ENCODE measurements at regions not wholly inside any gene's neighbourhood (a gene's known extent, or its start where the extent isn't known, plus 50 kb on each side); places are given as distances from the start of the nearest gene placed in this dataset.

GRCh38 chr6:134117409-134117808 lies 65.0 kb upstream of the SLC2A12 start:
- DNase-seq: peak; percentile 54

DNA sequence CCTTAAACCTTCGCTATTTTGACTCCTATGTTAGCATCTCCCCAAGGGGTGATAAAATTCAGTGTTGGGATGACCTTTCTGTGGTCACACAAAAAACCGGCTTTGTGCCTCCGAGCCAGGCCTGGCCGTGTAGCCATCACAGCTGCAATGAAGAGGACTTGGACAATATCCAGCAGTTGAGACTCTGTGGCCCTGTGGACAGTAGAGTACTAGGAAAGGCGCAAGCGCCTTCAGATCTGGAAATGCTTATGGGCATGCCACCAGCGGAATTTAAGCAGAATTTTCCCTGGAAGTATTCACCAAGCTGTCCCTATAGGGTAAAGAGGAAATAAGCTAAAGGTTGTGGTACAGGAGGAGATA lies 63.3 kb upstream of the SLC2A12 start:
- no peak for DNase-seq

DNA sequence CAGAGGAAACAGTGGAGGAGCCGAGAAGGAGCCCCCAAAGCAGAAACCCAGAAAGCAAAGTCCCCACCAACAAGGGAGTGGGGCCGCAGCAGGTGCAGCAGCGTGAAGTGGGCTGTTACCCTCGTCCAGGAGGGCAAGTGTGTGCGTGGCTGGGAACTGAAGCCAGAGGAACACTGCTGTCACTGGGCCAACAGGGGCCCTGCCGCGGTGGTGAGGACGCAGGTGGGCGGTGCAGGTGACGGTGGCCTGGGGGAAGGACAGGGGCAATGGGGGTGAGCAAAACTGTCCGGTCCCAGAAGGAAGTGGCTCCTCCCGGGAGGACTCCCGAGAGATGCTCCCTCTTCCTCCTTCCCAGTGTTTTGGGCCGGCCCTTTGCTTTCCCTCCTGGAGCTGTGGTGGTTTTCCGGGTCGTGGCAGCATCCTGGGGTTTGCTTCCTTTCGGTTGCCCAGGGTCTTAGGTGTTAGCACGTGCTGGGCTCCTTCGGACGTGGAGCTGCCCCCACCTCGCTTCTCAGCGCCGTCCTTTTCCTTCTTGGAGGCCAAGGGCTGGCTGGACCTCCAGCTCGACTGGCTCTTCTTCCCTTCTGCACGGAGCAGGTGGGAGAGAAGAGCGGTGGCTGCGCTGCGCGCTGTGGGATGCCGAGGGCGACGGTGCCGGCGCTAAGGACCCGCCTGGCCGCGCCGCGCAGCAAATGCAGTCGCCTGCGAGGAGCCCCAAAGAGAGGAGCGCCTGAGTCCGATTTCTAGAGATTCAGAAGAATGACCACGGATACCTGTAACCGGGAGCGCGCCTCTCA lies 62.7 kb upstream of the SLC2A12 start:
- DNase-seq: no peak

GRCh38 chr6:134114489-134114888 lies 62.1 kb upstream of the SLC2A12 start:
- DNase-seq: no peak

DNA sequence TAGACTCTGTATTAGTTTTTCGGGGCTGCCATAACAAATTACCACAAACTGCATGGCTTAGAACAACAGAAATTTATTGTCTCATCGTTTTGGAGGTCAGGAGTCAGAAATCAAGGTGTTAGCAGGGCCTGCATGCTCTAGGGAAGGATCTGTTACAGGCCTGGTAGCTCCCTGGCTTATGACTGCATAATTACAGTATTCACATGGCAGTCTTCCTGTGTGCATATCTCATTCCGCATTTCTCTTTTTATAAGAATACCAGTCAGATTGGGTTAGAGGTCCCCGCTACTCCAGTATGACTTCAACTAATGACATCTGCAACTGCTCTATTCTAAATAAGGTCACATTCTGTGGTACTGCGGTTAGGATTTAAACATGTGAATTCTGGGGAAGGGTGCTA lies 59.3 kb upstream of the SLC2A12 start:
- no peak for DNase-seq

GRCh38 chr6:134111062-134111677 lies 58.7 kb upstream of the SLC2A12 start:
- DNase-seq: peak; percentile 86

- no peak for DNase-seq
These were observed 54.3 kb upstream of the SLC2A12 start for GRCh38 chr6:134106702-134107101.

GRCh38 chr6:134105940-134106339 lies 53.5 kb upstream of the SLC2A12 start:
- no peak for DNase-seq

DNA sequence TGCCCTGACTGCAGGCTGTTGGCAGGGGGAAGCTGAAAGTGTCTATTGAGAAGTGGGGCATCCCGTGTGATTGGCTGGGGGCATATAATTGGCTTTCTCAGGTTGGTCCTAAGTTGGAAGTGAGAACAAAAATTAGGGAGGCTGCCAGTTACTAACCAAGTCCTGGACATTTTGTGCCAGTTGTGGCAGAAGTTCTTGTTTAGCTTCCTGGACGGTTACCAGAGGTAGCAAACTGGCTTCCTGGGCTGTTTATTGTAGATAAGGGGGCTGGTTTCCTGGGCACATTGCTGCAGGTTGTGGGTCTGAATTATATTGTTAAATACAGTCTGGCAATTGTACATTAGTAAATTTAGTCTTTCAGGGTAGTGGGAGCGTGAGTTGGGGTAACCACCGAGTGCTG lies 50.6 kb upstream of the SLC2A12 start:
- no peak for DNase-seq

All from inflammatory macrophage treated with lipopolysaccharide for 4 hours (primary cell).